GM12891 (cell line): ENCODE measurements at regions not wholly inside any gene's neighbourhood (a gene's known extent, or its start where the extent isn't known, plus 50 kb on each side); places are given as distances from the start of the nearest gene placed in this dataset.

Source experiments
- POLR2A ChIP-seq: IDR thresholded peaks from 2 replicates; pipeline ENCODE4 v1.6.1; 2011; ENCODE audit warnings: low read depth, low read length, control low read depth
- POLR2AphosphoS5 ChIP-seq: IDR thresholded peaks from 2 replicates; pipeline ENCODE4 v1.6.1; 2011; ENCODE audit warnings: low read depth, low read length, control low read depth
- SPI1 ChIP-seq: IDR thresholded peaks from 2 replicates; pipeline ENCODE4 v1.6.1; 2011; ENCODE audit warnings: low read depth, low read length, control low read depth
- TAF1 ChIP-seq: IDR thresholded peaks from 2 replicates; pipeline ENCODE4 v1.6.1; 2011; ENCODE audit warnings: low read depth, low read length, control low read depth

DNA sequence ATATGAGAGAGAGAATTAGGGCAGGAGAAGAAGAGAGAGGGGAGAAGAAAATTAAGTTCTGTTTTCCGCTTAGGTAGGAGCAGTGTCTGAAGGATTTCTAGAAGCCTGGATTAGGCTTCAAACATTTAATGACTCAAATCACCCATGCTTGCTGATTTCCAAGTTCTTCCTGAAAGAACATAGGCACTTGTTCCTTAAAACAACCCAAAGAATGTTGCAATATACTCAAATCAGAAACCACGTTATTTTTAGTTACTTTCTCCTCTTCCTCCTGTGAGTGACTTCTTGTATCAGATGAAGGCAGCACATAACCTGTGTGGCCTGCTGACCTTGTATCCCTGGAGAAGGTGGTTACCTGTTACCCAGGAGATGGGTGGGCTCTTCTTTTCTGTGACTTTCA, 351.5 kb upstream of the KLF4 start:
- no peak for TF ChIP-seq POLR2AphosphoS5
- TF ChIP-seq POLR2A, result no peak
- no peak for TF ChIP-seq TAF1
- no peak for TF ChIP-seq SPI1
